Right lobe of liver (tissue), 4 donors: ENCODE measurements at regions not wholly inside any gene's neighbourhood (a gene's known extent, or its start where the extent isn't known, plus 50 kb on each side); places are given as distances from the start of the nearest gene placed in this dataset.

Source experiments
- POLR2A ChIP-seq: fragments of 450-650 bp; IDR thresholded peaks from one replicate; pipeline ENCODE4 v1.6.1; 2017; ENCODE audit warnings: antibody characterized with exemption, mild to moderate bottlenecking
- TF ChIP-seq, protein P1 (sequence below), 4 donors: fragments of 200-600 bp in 3 of 4; fragments of 450-650 bp in 1 of 4; IDR thresholded peaks; one replicate each; pipeline versions ENCODE4 v1.5.1 to v1.8.0; 2016 to 2022; ENCODE audit warnings: antibody characterized with exemption in 4 of 4, mild to moderate bottlenecking in 2 of 4
- donor health status: DM: no; HTN: no; CAD: no.
- donor health status: DM: no; HTN: no; CAD: no.
- donor health status: DM: no; HTN: yes; CAD: no.

DNA sequence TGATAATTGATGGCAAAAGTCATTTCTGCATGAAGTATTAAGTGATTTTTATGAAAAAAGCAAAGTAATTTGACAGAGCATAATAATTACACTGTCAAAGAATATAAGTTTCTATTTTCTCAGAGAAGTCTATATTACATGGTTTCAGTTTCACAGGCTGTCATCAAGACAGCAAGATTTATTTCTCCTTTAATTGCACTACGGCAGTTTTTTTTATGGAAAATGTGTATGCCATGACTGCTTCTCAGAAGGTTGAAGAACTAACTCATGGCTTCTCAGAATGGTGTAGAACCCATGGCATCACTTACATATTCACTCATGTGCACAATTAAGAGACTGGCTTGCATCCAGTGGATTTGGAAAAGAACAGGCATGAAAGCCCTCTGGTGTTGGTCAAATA, 870.3 kb upstream of the SORCS1 start:
- TF ChIP-seq POLR2A: no peak
- TF ChIP-seq, protein P1, sequence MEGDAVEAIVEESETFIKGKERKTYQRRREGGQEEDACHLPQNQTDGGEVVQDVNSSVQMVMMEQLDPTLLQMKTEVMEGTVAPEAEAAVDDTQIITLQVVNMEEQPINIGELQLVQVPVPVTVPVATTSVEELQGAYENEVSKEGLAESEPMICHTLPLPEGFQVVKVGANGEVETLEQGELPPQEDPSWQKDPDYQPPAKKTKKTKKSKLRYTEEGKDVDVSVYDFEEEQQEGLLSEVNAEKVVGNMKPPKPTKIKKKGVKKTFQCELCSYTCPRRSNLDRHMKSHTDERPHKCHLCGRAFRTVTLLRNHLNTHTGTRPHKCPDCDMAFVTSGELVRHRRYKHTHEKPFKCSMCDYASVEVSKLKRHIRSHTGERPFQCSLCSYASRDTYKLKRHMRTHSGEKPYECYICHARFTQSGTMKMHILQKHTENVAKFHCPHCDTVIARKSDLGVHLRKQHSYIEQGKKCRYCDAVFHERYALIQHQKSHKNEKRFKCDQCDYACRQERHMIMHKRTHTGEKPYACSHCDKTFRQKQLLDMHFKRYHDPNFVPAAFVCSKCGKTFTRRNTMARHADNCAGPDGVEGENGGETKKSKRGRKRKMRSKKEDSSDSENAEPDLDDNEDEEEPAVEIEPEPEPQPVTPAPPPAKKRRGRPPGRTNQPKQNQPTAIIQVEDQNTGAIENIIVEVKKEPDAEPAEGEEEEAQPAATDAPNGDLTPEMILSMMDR (IDR thresholded peaks at IDR 0.05): no peak
